Prostate gland (tissue), 2 donors: ENCODE measurements at regions not wholly inside any gene's neighbourhood (a gene's known extent, or its start where the extent isn't known, plus 50 kb on each side); places are given as distances from the start of the nearest gene placed in this dataset.

Source experiments
- DNase-seq: peaks from one replicate; pipeline ENCODE4 v3.0.0-alpha.2; 2019; ENCODE audit warnings: low spot score
- H3K27ac ChIP-seq, 2 donors: fragments of 200-600 bp; sonication (generic); 2 replicates each; pipeline ENCODE4 v1.5.1; 2017 to 2019
- H3K27me3 ChIP-seq: fragments of 200-600 bp; sonication (generic); replicated peaks from 2 replicates; pipeline ENCODE4 v1.5.1; 2019; ENCODE audit not compliant: insufficient read depth
- H3K36me3 ChIP-seq, 2 donors: fragments of 200-600 bp; sonication (generic); 1 replicate in 1 of 2; 2 replicates in 1 of 2; pipeline versions ENCODE4 v1.5.1 to v1.8.1; 2017 to 2019
- H3K4me1 ChIP-seq: fragments of 200-600 bp; sonication (generic); replicated peaks from 2 replicates; pipeline ENCODE4 v1.5.1; 2019
- H3K4me3 ChIP-seq, 2 donors: fragments of 200-600 bp; sonication (generic); 2 replicates each; pipeline ENCODE4 v1.5.1; 2017 to 2019
- H3K9me3 ChIP-seq: fragments of 200-600 bp; sonication (generic); 2 replicates; pipeline ENCODE4 v1.5.1; 2017
- POLR2A ChIP-seq: fragments of 450-650 bp; IDR thresholded peaks from one replicate; pipeline ENCODE4 v1.6.1; 2016; ENCODE audit warnings: antibody characterized with exemption, mild to moderate bottlenecking
- POLR2AphosphoS5 ChIP-seq: sonication (generic); formaldehyde crosslinking; IDR thresholded peaks from one replicate; pipeline ENCODE4 v1.6.1; 2017; ENCODE audit warnings: antibody characterized with exemption
- WGBS: methylation state at CpG from one replicate; pipeline ENCODE4 v1.1.5; 2018; 5-methylcytosine and 5-hydroxymethylcytosine counted together
- intact Hi-C: fragments of 100-400 bp; cut with DNase I; formaldehyde crosslinking; loops from one replicate; pipeline ENCODE4 v1.14.2; 2022
- TF ChIP-seq, protein P1 (sequence below), 4 experiments: fragments of 200-600 bp in 2 of 4; fragments of 450-650 bp in 2 of 4; sonication (generic) in 2 of 4; IDR thresholded peaks; 1 replicate in 3 of 4; 2 replicates in 1 of 4; pipeline ENCODE4 v1.5.1; 2016 to 2019; ENCODE audit warnings: antibody characterized with exemption in 4 of 4, mild to moderate bottlenecking in 2 of 4, moderate library complexity in 2 of 4

DNA sequence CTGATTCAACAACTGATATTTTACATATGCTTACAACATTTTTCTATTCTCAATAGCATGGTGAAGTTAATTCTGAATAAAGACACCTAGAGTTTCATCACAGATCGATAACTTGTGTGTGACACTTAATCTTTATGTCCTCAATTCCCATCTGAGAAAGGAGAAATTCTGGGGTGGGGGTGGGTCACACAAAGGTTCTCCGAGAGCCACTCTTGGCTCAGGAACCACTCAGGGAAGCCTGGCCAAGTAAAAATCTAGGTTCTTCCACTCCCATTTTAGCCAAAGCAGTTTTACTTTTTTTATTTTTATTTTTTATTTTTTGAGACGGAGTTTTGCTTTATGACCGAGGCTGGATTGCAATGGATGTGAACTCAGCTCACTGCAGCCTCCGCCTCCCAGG lies 111.0 kb upstream of the TBL1XR1 start:
- Histone ChIP-seq H3K4me3 (no peak overlapping the region), H3K9me3 (no peaks in the 10 kb centered on the region), H3K27me3 (no peaks in the 10 kb centered on the region), H3K27ac (no peak overlapping the region), H3K4me1 (no peaks in the 10 kb centered on the region), H3K36me3 (no peaks in the 10 kb centered on the region)
- TF ChIP-seq, protein P1, sequence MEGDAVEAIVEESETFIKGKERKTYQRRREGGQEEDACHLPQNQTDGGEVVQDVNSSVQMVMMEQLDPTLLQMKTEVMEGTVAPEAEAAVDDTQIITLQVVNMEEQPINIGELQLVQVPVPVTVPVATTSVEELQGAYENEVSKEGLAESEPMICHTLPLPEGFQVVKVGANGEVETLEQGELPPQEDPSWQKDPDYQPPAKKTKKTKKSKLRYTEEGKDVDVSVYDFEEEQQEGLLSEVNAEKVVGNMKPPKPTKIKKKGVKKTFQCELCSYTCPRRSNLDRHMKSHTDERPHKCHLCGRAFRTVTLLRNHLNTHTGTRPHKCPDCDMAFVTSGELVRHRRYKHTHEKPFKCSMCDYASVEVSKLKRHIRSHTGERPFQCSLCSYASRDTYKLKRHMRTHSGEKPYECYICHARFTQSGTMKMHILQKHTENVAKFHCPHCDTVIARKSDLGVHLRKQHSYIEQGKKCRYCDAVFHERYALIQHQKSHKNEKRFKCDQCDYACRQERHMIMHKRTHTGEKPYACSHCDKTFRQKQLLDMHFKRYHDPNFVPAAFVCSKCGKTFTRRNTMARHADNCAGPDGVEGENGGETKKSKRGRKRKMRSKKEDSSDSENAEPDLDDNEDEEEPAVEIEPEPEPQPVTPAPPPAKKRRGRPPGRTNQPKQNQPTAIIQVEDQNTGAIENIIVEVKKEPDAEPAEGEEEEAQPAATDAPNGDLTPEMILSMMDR (IDR thresholded peaks at IDR 0.05): no peak
- TF ChIP-seq POLR2A (no peak), POLR2AphosphoS5 (no peak)
- intact Hi-C loops: no loop called here
- DNase-seq: no peak
- 78% methylated on average over 5 of the region's 5 CpGs for WGBS

DNA sequence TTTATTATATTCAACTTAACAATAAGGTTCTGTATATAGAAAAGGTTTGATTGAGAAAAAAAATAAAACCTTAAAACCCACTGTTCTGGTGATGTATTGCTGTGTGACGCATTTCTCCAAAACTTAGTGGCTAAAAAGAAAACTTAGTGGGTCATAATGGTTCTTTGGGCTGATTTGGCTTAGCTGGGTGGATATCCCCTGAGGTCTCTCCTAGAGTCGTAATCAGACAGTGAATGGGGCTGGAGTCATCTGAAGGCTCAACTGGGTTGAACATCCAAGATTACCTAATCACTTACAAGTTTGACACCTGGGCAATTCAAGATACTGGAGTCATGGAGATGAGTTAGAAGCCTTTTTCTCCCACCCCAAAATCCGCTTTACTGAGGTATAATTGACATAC lies 111.6 kb upstream of the TBL1XR1 start:
- WGBS: 81% methylated on average over 3 of the region's 3 CpGs
- intact Hi-C loops: no loop called here
- DNase-seq: no peak

DNA sequence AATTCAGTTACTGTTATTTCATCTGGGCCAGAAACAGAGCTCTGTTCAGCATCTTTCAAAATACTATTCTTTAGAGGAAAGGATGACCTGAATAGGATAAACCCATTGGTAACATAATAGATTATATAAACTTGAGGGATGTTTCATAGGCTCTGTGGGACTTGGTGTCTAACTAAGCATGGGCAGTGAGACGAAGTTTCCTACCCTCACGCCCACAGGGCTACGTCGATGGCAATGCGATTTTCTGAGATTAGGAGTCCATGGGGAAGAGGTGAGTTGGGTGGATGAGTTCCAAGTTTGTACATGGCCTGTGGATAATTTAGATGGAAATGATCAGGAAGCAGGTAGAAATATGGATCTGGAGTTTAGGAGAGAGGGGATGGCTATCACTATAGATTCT lies 115.2 kb upstream of the TBL1XR1 start:
- H3K36me3 ChIP-seq: no peaks in the 10 kb centered on the region
- no peaks in the 10 kb centered on the region for H3K4me1 ChIP-seq
- intact Hi-C loops: no loop called here
- WGBS: 96% methylated on average over 5 of the region's 5 CpGs
- no peak for DNase-seq
- TF ChIP-seq POLR2A (no peak), POLR2AphosphoS5 (no peak)
- TF ChIP-seq, protein P1 (IDR thresholded peaks at IDR 0.05): no peak
- no peak overlapping the region for H3K4me3 ChIP-seq
- no peaks in the 10 kb centered on the region for H3K9me3 ChIP-seq
- no peak overlapping the region for H3K27ac ChIP-seq
- no peaks in the 10 kb centered on the region for H3K27me3 ChIP-seq

More for the DNA sequence above, 111.6 kb upstream of the TBL1XR1 start:
- H3K4me1 ChIP-seq: no peaks in the 10 kb centered on the region
- no peaks in the 10 kb centered on the region for H3K36me3 ChIP-seq
- H3K9me3 ChIP-seq: no peaks in the 10 kb centered on the region
- no peak overlapping the region for H3K27ac ChIP-seq
- no peaks in the 10 kb centered on the region for H3K27me3 ChIP-seq
- H3K4me3 ChIP-seq: no peak overlapping the region
- TF ChIP-seq, protein P1 (IDR thresholded peaks at IDR 0.05): no peak
- no peak for TF ChIP-seq POLR2A
- no peak for TF ChIP-seq POLR2AphosphoS5

DNA sequence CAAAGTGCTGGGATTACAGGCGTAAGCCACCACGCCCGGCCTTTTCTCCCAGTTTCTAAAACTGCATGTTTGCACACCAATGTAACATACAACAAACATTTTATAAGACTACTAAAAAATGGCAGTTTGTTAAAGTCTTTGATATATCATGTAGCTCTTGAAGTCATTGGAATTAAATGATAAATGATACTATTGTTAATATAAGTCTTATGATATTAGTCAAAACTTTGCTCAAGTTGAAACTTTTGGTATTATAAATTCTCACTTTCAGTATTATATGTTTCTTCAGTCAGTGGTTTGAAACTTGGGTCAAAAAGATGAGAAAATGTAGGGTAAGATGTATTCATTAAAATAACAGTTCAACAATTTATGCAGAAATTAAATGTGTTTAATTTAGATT lies 117.6 kb upstream of the TBL1XR1 start:
- intact Hi-C loops: no loop called here
- Histone ChIP-seq H3K36me3 (no peaks in the 10 kb centered on the region), H3K4me1 (no peaks in the 10 kb centered on the region), H3K4me3 (no peak overlapping the region), H3K27me3 (no peaks in the 10 kb centered on the region), H3K9me3 (no peaks in the 10 kb centered on the region), H3K27ac (no peak overlapping the region)
- no peak for DNase-seq
- TF ChIP-seq POLR2A: no peak
- TF ChIP-seq POLR2AphosphoS5: no peak
- TF ChIP-seq, protein P1 (IDR thresholded peaks at IDR 0.05): no peak
- WGBS: 88% methylated on average over 3 of the region's 3 CpGs

DNA sequence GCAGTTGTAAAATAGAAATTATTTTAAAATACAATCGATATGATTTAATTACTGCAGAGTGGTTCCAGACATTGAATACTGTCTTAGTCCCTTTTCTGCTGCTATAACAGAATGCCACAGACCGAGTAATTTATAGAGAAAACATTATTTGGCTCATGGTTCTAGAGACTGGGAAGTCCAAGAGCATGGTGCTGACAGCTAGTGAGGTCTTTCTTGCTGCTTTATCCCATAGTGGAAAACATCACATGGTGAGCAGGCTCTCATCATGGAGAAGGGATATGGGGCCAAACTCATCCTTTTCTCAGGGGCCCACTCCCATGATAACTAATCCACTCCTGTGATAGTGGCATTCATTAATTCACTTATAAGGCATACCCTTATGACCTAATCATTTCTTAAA lies 120.0 kb upstream of the TBL1XR1 start:
- WGBS: 94% methylated on average over 2 of the region's 2 CpGs
- intact Hi-C loops: no loop called here
- Histone ChIP-seq H3K4me1 (no peaks in the 10 kb centered on the region), H3K27ac (no peak overlapping the region), H3K36me3 (no peaks in the 10 kb centered on the region), H3K9me3 (no peaks in the 10 kb centered on the region), H3K27me3 (no peaks in the 10 kb centered on the region), H3K4me3 (no peak overlapping the region)
- DNase-seq: no peak
- TF ChIP-seq, protein P1 (IDR thresholded peaks at IDR 0.05): no peak
- no peak for TF ChIP-seq POLR2A
- no peak for TF ChIP-seq POLR2AphosphoS5
